Non-pigmented ciliary epithelial cell (primary cell): ENCODE measurements at regions not wholly inside any gene's neighbourhood (a gene's known extent, or its start where the extent isn't known, plus 50 kb on each side); places are given as distances from the start of the nearest gene placed in this dataset.
A peak's percentile ranks its signal among the peaks of the same experiment; 100 is the strongest.

Source experiments
- DNase-seq: peaks from one replicate; pipeline ENCODE4 v3.0.0-alpha.2; 2010; ENCODE audit warnings: low read depth

- DNase-seq: no peak
Measured at GRCh38 chr1:14499312-14500040, 99.0 kb upstream of the KAZN start.

- no peak for DNase-seq
Measured at GRCh38 chr1:14500041-14500440, 98.4 kb upstream of the KAZN start.

- DNase-seq: no peak
Measured at GRCh38 chr1:14500912-14501311, 97.6 kb upstream of the KAZN start.

- no peak for DNase-seq
Measured at GRCh38 chr1:14504517-14504916, 94.0 kb upstream of the KAZN start.

GRCh38 chr1:14506471-14507255 lies 91.8 kb upstream of the KAZN start:
- no peak for DNase-seq

- no peak for DNase-seq
Measured at GRCh38 chr1:14507262-14507661, 91.2 kb upstream of the KAZN start.

- no peak for DNase-seq
Measured at GRCh38 chr1:14508613-14509012, 89.9 kb upstream of the KAZN start.

- DNase-seq: no peak
Measured at GRCh38 chr1:14511166-14511680, 87.3 kb upstream of the KAZN start.

- no peak for DNase-seq
Measured at GRCh38 chr1:14511796-14512585, 86.5 kb upstream of the KAZN start.

GRCh38 chr1:14513111-14513510 lies 85.4 kb upstream of the KAZN start:
- no peak for DNase-seq

- no peak for DNase-seq
Measured at GRCh38 chr1:14514739-14515138, 83.7 kb upstream of the KAZN start.

- peak; percentile 70 for DNase-seq
Measured at GRCh38 chr1:14516974-14517840, 81.3 kb upstream of the KAZN start.

- DNase-seq: no peak
Measured at GRCh38 chr1:14517841-14518180, 80.7 kb upstream of the KAZN start.

- DNase-seq: no peak
Measured at GRCh38 chr1:14519976-14520375, 78.5 kb upstream of the KAZN start.

- no peak for DNase-seq
Measured at GRCh38 chr1:14520514-14521163, 77.8 kb upstream of the KAZN start.

GRCh38 chr1:14521622-14522021 lies 76.9 kb upstream of the KAZN start:
- no peak for DNase-seq

- DNase-seq: no peak
Measured at GRCh38 chr1:14522077-14522925, 76.2 kb upstream of the KAZN start.

GRCh38 chr1:14522926-14523241 lies 75.6 kb upstream of the KAZN start:
- DNase-seq: no peak

GRCh38 chr1:14524826-14525636 lies 73.5 kb upstream of the KAZN start:
- no peak for DNase-seq

- DNase-seq: no peak
Measured at GRCh38 chr1:14529475-14529874, 69.0 kb upstream of the KAZN start.
